Ishikawa (cell line): ENCODE measurements at regions not wholly inside any gene's neighbourhood (a gene's known extent, or its start where the extent isn't known, plus 50 kb on each side); places are given as distances from the start of the nearest gene placed in this dataset.

Source experiments
- CREB1 ChIP-seq: IDR thresholded peaks from 2 replicates; pipeline ENCODE4 v1.6.1; 2012; ENCODE audit warnings: low read depth
- EP300 ChIP-seq: IDR thresholded peaks from 2 replicates; pipeline ENCODE4 v1.6.1; 2012; ENCODE audit warnings: borderline replicate concordance
- MAX ChIP-seq: IDR thresholded peaks from 2 replicates; pipeline ENCODE4 v1.6.1; 2012

- TF ChIP-seq EP300 (no peak), CREB1 (no peak), MAX (no peak)
Measured at GRCh38 chr6:105821777-105822176, 264.4 kb upstream of the PRDM1 start.
